ENCODE measurements at regions not wholly inside any gene's neighbourhood (a gene's known extent, or its start where the extent isn't known, plus 50 kb on each side); places are given as distances from the start of the nearest gene placed in this dataset.

GRCh38 chr16:27706866-27707685 is 157.1 kb downstream of the KATNIP start:
- Mint-ChIP-seq H3K27me3 (no peaks in the 10 kb centered on the region), H3K36me3 (peaks cover 10% of the 10 kb centered on the region), H3K4me3 (no peak overlapping the region), H3K9me3 (no peaks in the 10 kb centered on the region), H3K27ac (no peak overlapping the region), H3K4me1 (no peaks in the 10 kb centered on the region)

- no peaks in the 10 kb centered on the region for H3K27me3 Mint-ChIP-seq
- peak overlapping the region in 1 of 3 donors; percentile 31 for H3K27ac Mint-ChIP-seq
- peaks cover 14% of the 10 kb centered on the region for H3K36me3 Mint-ChIP-seq
- no peaks in the 10 kb centered on the region for H3K9me3 Mint-ChIP-seq
- no peak overlapping the region for H3K4me3 Mint-ChIP-seq
- H3K4me1 Mint-ChIP-seq = no peaks in the 10 kb centered on the region
These were observed 158.7 kb downstream of the KATNIP start for GRCh38 chr16:27708651-27709050.

- peaks cover 0 to 6% (median 3%) of the 10 kb centered on the region in 3 donors for H3K9me3 Mint-ChIP-seq
- no peaks in the 10 kb centered on the region for H3K27me3 Mint-ChIP-seq
- no peaks in the 10 kb centered on the region for H3K4me1 Mint-ChIP-seq
- H3K4me3 Mint-ChIP-seq = no peak overlapping the region
- H3K27ac Mint-ChIP-seq = peak overlapping the region in 1 of 3 donors; percentile 23
- peaks cover 12% of the 10 kb centered on the region for H3K36me3 Mint-ChIP-seq
These were observed 162.3 kb downstream of the KATNIP start for GRCh38 chr16:27712251-27712711.

DNA sequence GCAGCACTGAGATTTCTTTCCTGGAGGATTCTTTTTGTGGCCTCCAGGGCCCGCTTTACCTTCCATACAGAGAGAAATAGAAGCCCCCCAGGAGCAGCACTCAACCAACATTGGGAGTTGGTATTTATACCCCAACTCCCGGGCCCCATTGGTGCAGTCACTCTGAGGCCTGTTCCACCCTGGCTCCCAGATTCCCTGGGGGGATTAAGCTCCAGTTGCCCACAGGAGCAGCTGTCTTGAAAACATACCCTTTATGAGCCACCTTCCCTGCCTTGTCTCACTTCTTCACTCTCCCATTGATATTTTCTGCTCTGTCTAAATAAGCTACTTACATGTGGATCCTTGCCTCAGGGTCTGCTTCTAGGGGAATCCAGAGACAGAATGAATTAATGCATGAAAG is 167.8 kb downstream of the KATNIP start:
- no peak overlapping the region for H3K27ac Mint-ChIP-seq
- peaks cover 10% of the 10 kb centered on the region for H3K36me3 Mint-ChIP-seq
- H3K9me3 Mint-ChIP-seq = peaks cover 0 to 6% (median 3%) of the 10 kb centered on the region in 3 donors
- no peaks in the 10 kb centered on the region for H3K27me3 Mint-ChIP-seq
- H3K4me3 Mint-ChIP-seq = no peak overlapping the region
- H3K4me1 Mint-ChIP-seq = no peaks in the 10 kb centered on the region

- no peaks in the 10 kb centered on the region for H3K27me3 Mint-ChIP-seq
- no peaks in the 10 kb centered on the region for H3K4me1 Mint-ChIP-seq
- peaks cover 0 to 6% (median 3%) of the 10 kb centered on the region in 3 donors for H3K9me3 Mint-ChIP-seq
- H3K4me3 Mint-ChIP-seq = no peak overlapping the region
- peaks cover 15% of the 10 kb centered on the region for H3K36me3 Mint-ChIP-seq
- H3K27ac Mint-ChIP-seq = no peak overlapping the region
These were observed 168.5 kb downstream of the KATNIP start for GRCh38 chr16:27718201-27719105.

DNA sequence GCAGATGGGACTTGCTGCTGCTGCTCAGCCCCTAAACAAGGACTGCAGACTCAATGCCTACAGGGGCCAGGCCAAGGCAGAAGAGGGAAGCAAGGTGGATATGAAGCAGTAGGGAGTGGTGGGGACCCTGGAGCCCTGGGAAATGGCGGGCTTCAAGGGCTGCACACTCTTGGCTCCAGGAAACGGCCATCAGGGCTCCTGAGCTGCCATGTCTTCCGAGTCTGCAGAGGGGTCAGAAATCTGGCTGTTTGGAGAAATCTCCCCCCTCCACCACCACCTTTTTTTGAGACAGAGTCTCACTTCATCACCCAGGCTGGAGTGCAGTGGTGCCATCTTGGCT is 169.1 kb downstream of the KATNIP start:
- Mint-ChIP-seq H3K9me3 (peaks cover 0 to 6% (median 3%) of the 10 kb centered on the region in 3 donors), H3K27ac (no peak overlapping the region), H3K27me3 (no peaks in the 10 kb centered on the region), H3K4me3 (no peak overlapping the region), H3K36me3 (peaks cover 13% of the 10 kb centered on the region), H3K4me1 (no peaks in the 10 kb centered on the region)

DNA sequence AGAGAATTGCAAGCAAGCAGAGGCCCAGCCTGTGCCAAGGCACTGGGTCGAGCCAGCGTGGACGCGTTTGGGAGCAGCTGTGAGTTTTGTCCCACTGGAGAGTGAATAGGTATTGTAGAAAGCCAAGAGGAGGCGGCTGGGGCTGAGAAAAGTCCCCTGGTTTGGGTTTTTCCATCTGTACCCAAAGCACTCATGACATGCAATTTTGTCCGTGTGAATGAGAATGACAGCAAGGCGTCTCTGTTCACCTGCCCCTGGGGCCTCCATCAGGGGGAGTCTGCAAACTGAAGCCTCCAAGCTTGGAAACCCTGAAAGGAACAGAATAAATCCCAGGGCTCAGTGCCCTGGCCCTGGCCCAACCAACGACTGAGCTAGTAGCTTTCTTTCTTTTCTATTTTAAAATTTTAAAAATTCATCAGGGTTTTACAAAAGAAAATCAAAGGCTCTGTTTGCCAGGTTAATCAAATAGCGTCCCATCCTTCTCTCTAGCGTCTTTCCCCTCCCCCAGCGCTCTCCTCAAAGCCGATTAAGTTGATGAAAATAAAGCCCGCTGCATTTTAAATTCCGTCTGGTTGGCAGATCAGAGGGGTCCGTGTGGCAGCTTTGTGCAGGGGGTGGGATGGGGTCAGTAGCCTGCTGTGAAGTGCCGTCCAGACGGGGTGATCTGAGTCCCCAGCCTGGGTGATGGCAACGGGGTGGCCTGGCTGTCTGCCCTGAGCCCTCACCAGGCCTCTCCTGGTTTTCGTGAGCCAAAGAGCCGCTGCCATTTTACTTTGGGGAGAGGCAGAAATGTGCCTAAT is 171.0 kb downstream of the KATNIP start:
- Mint-ChIP-seq H3K27ac (no peak overlapping the region), H3K27me3 (no peaks in the 10 kb centered on the region), H3K36me3 (peaks cover 22% of the 10 kb centered on the region), H3K9me3 (no peaks in the 10 kb centered on the region), H3K4me3 (no peak overlapping the region), H3K4me1 (no peaks in the 10 kb centered on the region)

DNA sequence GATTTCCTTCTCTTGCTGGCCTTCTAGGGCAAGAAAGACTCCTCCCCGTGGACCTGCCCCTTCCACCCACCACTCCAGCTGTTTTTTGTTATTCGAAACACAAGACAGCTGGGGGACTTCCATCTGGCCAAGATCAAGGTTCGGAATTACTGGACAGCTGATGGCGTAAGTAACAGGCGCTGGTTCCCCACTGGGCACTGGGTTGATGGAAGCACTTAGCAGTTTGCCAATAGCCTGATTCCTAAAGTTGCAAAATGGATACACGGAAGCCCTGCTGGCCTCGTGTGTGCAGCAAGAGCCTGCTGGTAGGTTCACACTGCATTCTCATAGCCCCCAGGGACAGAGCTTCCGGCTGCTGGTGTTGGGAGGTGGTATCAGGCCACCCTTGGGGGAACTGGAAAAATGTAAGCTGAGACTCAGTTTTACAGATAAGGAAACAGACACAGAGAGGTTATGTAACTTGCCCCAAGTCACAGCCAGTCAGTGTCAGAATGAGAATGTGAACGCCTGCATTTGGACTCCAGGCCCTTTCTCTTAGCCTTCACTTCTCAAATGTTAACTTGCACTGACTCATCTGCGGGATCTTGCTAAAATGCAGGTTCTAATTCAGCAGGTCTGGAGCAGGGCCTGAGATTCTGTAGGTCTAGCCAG is 171.7 kb downstream of the KATNIP start:
- Mint-ChIP-seq H3K36me3 (peaks cover 22% of the 10 kb centered on the region), H3K4me3 (no peak overlapping the region), H3K27me3 (no peaks in the 10 kb centered on the region), H3K27ac (no peak overlapping the region), H3K4me1 (no peaks in the 10 kb centered on the region), H3K9me3 (no peaks in the 10 kb centered on the region)

DNA sequence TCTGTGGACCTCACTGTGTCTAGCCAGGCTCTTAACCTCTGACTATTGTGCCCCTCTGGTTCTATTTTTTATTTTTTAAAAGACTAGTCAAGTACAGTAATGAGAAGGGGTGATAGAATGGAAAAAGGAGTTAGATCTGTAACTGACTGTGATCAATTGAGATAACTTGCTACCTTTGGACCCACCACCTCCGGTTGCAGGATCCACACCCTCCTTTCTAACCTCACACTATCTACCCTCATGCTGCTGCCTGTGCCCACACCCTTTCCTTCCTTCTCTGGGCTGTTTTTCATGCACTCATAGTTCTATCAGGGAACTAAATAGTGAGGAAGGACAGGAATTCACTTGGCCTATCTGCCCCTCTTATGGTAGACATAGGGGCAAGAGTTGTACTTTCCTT is 172.3 kb downstream of the KATNIP start:
- no peak overlapping the region for H3K27ac Mint-ChIP-seq
- H3K4me3 Mint-ChIP-seq = no peak overlapping the region
- H3K4me1 Mint-ChIP-seq = no peaks in the 10 kb centered on the region
- H3K36me3 Mint-ChIP-seq = peaks cover 24% of the 10 kb centered on the region
- H3K9me3 Mint-ChIP-seq = no peaks in the 10 kb centered on the region
- no peaks in the 10 kb centered on the region for H3K27me3 Mint-ChIP-seq

DNA sequence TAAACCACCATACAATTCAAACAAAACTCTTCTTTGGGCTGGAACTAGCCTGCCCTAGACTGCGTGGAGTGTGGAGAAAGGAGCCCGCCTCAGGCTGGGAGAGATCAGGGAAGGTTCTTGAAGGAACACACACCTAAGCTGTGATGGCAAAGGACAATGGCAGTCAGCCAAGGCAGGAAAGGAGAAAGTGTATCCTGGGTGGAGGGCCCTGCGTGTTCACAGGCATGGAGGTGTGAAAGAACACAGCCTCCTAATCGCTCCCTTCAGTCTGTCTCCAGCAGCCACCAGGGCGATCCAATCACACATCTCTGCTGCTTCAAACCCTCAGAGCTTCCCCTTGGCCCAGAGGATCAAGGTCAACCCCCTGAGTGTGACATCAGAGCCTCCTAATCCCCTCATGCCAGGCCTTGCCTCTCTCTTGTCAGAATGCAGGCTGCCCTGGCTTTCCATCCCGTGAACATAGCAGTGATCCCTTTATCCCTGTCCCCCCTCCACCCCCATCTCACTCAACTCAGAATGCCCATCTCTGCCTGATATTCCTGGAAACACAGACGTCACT is 173.0 kb downstream of the KATNIP start:
- H3K4me3 Mint-ChIP-seq = no peak overlapping the region
- no peaks in the 10 kb centered on the region for H3K9me3 Mint-ChIP-seq
- H3K27ac Mint-ChIP-seq = peak overlapping the region in 1 of 3 donors; percentile 67
- no peaks in the 10 kb centered on the region for H3K4me1 Mint-ChIP-seq
- H3K36me3 Mint-ChIP-seq = peaks cover 26% of the 10 kb centered on the region
- no peaks in the 10 kb centered on the region for H3K27me3 Mint-ChIP-seq

- no peak overlapping the region for H3K4me3 Mint-ChIP-seq
- no peaks in the 10 kb centered on the region for H3K27me3 Mint-ChIP-seq
- no peaks in the 10 kb centered on the region for H3K9me3 Mint-ChIP-seq
- no peaks in the 10 kb centered on the region for H3K4me1 Mint-ChIP-seq
- peaks cover 26% of the 10 kb centered on the region for H3K36me3 Mint-ChIP-seq
- peak overlapping the region in 1 of 3 donors; percentile 4 for H3K27ac Mint-ChIP-seq
These were observed 174.0 kb downstream of the KATNIP start for GRCh38 chr16:27723711-27724481.

- Mint-ChIP-seq H3K4me1 (no peaks in the 10 kb centered on the region), H3K4me3 (no peak overlapping the region), H3K27ac (peak overlapping the region in 1 of 3 donors; percentile 4), H3K9me3 (no peaks in the 10 kb centered on the region), H3K27me3 (no peaks in the 10 kb centered on the region), H3K36me3 (peaks cover 27% of the 10 kb centered on the region)
These were observed 174.7 kb downstream of the KATNIP start for GRCh38 chr16:27724482-27725235.
